ENCODE measurements at regions not wholly inside any gene's neighbourhood (a gene's known extent, or its start where the extent isn't known, plus 50 kb on each side); places are given as distances from the start of the nearest gene placed in this dataset.
A peak's percentile ranks its signal among the peaks of the same experiment; 100 is the strongest.

GRCh38 chr1:47708019-47708535 lies 270.2 kb downstream of the FOXD2 start:
- TF ChIP-seq EZH2 (IDR thresholded peaks at IDR 0.05; ENCODE audit: insufficient read depth, poor library complexity, severe bottlenecking) (peak; percentile 85), EZH2phosphoT487 (IDR thresholded peaks at IDR 0.05; ENCODE audit: insufficient read depth, low read depth) (no peak)
